A549 (cell line): ENCODE measurements at regions not wholly inside any gene's neighbourhood (a gene's known extent, or its start where the extent isn't known, plus 50 kb on each side); places are given as distances from the start of the nearest gene placed in this dataset.

ENCODE experiments used
- BHLHE40 ChIP-seq: IDR thresholded peaks from 2 replicates; pipeline ENCODE4 v1.6.1; 2012; ENCODE audit warnings: low read depth, low read length, inconsistent platforms
- CTCF ChIP-seq: fragments of >200 bp; sonication (Bioruptor Twin); formaldehyde crosslinking; IDR thresholded peaks from 3 replicates; pipeline ENCODE4 v1.5.1; 2016
- RAD21 ChIP-seq, 2 experiments: fragments of >200 bp in 1 of 2; sonication (Bioruptor Twin) in 1 of 2; formaldehyde crosslinking in 1 of 2; IDR thresholded peaks in 1 of 2; conservative IDR thresholded peaks in 1 of 2; 2 replicates in 1 of 2; 3 replicates in 1 of 2; pipeline ENCODE4 v1.6.1; 2012 to 2018; ENCODE audit warnings: inconsistent platforms in 1 of 2

- TF ChIP-seq BHLHE40 (no peak), CTCF (no peak), RAD21 (conservative IDR thresholded peaks at IDR 0.05 in 1 of 2, IDR thresholded peaks at IDR 0.05 in 1 of 2) (no peak)
Observed at GRCh38 chr2:224106794-224107193, 67.7 kb upstream of the SERPINE2 start.
